ENCODE measurements at regions not wholly inside any gene's neighbourhood (a gene's known extent, or its start where the extent isn't known, plus 50 kb on each side); places are given as distances from the start of the nearest gene placed in this dataset.

DNA sequence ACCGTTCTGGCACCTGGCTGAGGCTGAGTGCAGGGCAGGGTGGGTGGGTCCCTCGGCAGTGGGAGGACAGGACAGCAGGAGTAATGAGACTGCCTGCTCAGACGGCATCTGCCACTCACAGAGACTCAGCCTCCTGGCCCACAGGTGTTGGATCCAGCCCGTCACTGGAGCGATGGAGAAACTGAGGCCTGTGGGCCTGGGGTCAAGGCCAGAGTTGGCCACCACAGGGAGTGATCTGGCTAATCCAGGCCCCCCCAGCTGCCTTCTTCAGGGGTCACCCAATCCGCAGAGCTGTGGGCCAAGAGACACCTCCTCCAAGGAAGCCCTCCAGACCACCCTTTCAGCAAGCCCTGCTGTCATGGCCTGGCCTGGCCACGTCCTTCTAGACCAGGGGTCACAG, 103.7 kb upstream of the VSTM2B start (continued):
- no peak for TF ChIP-seq ATF3 (IDR thresholded peaks at IDR 0.05; ENCODE audit: insufficient read depth, low read depth, low read length)
